Adrenal gland (tissue), 9 donors: ENCODE measurements at regions not wholly inside any gene's neighbourhood (a gene's known extent, or its start where the extent isn't known, plus 50 kb on each side); places are given as distances from the start of the nearest gene placed in this dataset.

ENCODE experiments used
- DNase-seq, 7 donors: peaks; one replicate each; pipeline ENCODE4 v3.0.0-alpha.2; 2019 to 2020
- H3K27ac ChIP-seq, 5 donors: fragments of 200-600 bp; sonication (generic) in 4 of 5; 1 replicate in 3 of 5; 2 replicates in 2 of 5; pipeline versions ENCODE4 v1.5.1 to v1.8.0; 2016 to 2020; ENCODE audit warnings: mild to moderate bottlenecking in 1 of 5
- H3K27me3 ChIP-seq: fragments of 200-600 bp; 2 replicates; pipeline ENCODE4 v1.8.0; 2021
- H3K36me3 ChIP-seq, 2 donors: fragments of 200-600 bp; replicated peaks in 1 of 2; 1 replicate in 1 of 2; 2 replicates in 1 of 2; pipeline versions ENCODE4 v1.5.1 to v1.8.0; 2018 to 2022
- H3K4me1 ChIP-seq, 2 donors: fragments of 200-600 bp; replicated peaks in 1 of 2; 1 replicate in 1 of 2; 2 replicates in 1 of 2; pipeline versions ENCODE4 v1.5.1 to v1.8.0; 2018 to 2021
- H3K4me3 ChIP-seq, 4 donors: fragments of 200-600 bp; sonication (generic) in 3 of 4; one replicate each; pipeline ENCODE4 v1.5.1; 2016 to 2018
- H3K9me3 ChIP-seq, 3 donors: fragments of 200-600 bp; sonication (generic) in 1 of 3; replicated peaks in 1 of 3; 1 replicate in 2 of 3; 2 replicates in 1 of 3; pipeline versions ENCODE4 v1.5.1 to v1.8.0; 2016 to 2021
- POLR2A ChIP-seq, 2 donors: fragments of 450-650 bp; IDR thresholded peaks; one replicate each; pipeline ENCODE4 v1.6.1; 2017; ENCODE audit warnings: antibody characterized with exemption in 2 of 2, mild to moderate bottlenecking in 2 of 2, moderate library complexity in 1 of 2
- WGBS, 4 donors: extraction: QIAGEN DNeasy Blood & Tissue Kit in 2 of 4; methylation state at CpG; one replicate each; pipeline versions ENCODE4 v1.1.5 to v1.1.7; 2013 to 2017; 5-methylcytosine and 5-hydroxymethylcytosine counted together
- intact Hi-C, 2 donors: fragments of 100-400 bp; cut with DNase I; formaldehyde crosslinking; loops; one replicate each; pipeline versions ENCODE4 v1.14.1 to v1.15.0; 2022 to 2023
- TF ChIP-seq, protein P1 (sequence below), 6 experiments: fragments of 450-650 bp in 4 of 6; fragments of 200-600 bp in 2 of 6; sonication (generic) in 1 of 6; IDR thresholded peaks; 1 replicate in 5 of 6; 2 replicates in 1 of 6; pipeline versions ENCODE4 v1.5.1 to v1.8.0; 2016 to 2021; ENCODE audit warnings: antibody characterized with exemption in 6 of 6, mild to moderate bottlenecking in 2 of 6, moderate library complexity in 1 of 6
- donor health status: healthy with polysubstance abuse.
- donor health status: Bipolar disorder and iron deficiency.
- donor health status: DM: yes; HTN: yes; CAD: no.
- donor health status: DM: no; HTN: no; CAD: no.
- donor health status: DM: no; HTN: no; CAD: no.

DNA sequence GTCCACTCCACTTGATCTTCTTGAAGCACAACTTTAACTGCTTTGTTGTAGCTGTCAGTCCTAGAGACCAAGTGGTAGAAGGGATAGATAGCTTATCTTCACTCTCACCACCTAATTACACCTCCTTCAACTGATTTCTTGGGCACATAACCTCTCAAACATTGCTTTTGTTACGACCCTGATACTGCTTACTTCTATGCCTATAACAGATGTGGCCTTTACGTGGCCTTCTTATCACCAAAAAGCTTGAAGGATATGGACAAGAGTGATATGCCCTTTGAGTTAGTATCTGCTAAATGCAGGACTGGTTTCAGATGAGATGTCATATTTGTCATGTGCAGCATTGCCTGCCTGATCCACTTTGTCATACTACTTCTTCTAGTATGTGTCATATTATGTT lies 847.2 kb downstream of the TDRD15 start:
- no peak for TF ChIP-seq POLR2A (IDR thresholded peaks at IDR 0.05)
- TF ChIP-seq, protein P1, sequence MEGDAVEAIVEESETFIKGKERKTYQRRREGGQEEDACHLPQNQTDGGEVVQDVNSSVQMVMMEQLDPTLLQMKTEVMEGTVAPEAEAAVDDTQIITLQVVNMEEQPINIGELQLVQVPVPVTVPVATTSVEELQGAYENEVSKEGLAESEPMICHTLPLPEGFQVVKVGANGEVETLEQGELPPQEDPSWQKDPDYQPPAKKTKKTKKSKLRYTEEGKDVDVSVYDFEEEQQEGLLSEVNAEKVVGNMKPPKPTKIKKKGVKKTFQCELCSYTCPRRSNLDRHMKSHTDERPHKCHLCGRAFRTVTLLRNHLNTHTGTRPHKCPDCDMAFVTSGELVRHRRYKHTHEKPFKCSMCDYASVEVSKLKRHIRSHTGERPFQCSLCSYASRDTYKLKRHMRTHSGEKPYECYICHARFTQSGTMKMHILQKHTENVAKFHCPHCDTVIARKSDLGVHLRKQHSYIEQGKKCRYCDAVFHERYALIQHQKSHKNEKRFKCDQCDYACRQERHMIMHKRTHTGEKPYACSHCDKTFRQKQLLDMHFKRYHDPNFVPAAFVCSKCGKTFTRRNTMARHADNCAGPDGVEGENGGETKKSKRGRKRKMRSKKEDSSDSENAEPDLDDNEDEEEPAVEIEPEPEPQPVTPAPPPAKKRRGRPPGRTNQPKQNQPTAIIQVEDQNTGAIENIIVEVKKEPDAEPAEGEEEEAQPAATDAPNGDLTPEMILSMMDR (IDR thresholded peaks at IDR 0.05), result no peak
- H3K4me1 ChIP-seq, result no peaks in the 10 kb centered on the region
- H3K4me3 ChIP-seq, result no peak overlapping the region
- intact Hi-C loops, result no loop called here
- no peak overlapping the region for H3K27ac ChIP-seq
- H3K36me3 ChIP-seq, result no peaks in the 10 kb centered on the region
- 61 to 72% (median 61%) methylated on average over 2 of the region's 2 CpGs for WGBS, 4 donors
- H3K9me3 ChIP-seq, result no peaks in the 10 kb centered on the region
- no peak for DNase-seq
- no peaks in the 10 kb centered on the region for H3K27me3 ChIP-seq

DNA sequence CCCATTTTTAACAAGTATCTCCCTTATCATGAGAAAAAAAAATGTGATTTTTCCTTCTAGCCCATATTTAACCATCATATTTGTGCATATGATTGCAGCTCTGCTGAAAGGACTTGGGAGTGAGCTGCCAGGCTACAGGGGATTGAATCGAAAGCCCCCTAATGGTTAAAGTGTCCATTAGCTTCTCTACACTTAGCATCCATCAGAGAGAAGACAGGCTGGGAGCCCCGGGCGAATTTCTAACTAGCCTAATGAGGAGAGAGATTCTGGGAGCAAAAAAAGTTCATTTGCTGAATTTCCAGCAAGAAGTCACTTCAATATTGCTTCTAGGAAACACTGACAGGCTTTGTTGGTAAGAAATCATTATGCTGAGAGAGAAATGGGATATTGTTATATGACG lies 848.8 kb downstream of the TDRD15 start:
- WGBS, 4 donors, result 30 to 36% (median 35%) methylated on average over 4 of the region's 4 CpGs
- Histone ChIP-seq H3K27me3 (no peaks in the 10 kb centered on the region), H3K9me3 (no peaks in the 10 kb centered on the region), H3K4me3 (no peak overlapping the region), H3K4me1 (no peaks in the 10 kb centered on the region), H3K27ac (no peak overlapping the region), H3K36me3 (no peaks in the 10 kb centered on the region)
- intact Hi-C loops, result no loop called here
- DNase-seq, result no peak
- TF ChIP-seq, protein P1 (IDR thresholded peaks at IDR 0.05), result no peak
- TF ChIP-seq POLR2A (IDR thresholded peaks at IDR 0.05), result no peak

DNA sequence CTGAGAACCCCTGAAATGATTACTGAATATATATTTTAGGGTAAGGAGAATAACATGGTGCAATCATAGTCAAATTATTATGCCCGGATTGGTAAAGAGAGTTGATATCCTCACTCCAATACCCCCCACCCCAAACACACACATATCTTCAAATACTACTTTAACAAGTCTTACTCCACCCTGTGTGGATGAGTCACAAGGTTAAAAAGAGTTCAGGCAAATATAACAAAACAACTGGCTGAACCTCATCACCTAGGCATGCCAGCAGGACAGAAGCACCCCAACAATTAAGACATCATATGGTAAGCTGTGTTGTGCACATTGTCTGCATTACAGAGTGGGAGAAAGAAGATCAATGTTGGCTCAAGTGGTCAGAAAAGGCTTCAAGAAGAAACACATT lies 857.4 kb downstream of the TDRD15 start:
- Histone ChIP-seq H3K27me3 (no peaks in the 10 kb centered on the region), H3K27ac (no peak overlapping the region), H3K36me3 (no peaks in the 10 kb centered on the region), H3K4me1 (no peaks in the 10 kb centered on the region), H3K4me3 (no peak overlapping the region), H3K9me3 (no peaks in the 10 kb centered on the region)
- no peak for DNase-seq
- intact Hi-C loops, result no loop called here
- TF ChIP-seq, protein P1 (IDR thresholded peaks at IDR 0.05), result no peak
- TF ChIP-seq POLR2A (IDR thresholded peaks at IDR 0.05), result no peak
- WGBS, 4 donors, result 74 to 92% (median 77%) methylated on average over 1 of the region's 1 CpG

DNA sequence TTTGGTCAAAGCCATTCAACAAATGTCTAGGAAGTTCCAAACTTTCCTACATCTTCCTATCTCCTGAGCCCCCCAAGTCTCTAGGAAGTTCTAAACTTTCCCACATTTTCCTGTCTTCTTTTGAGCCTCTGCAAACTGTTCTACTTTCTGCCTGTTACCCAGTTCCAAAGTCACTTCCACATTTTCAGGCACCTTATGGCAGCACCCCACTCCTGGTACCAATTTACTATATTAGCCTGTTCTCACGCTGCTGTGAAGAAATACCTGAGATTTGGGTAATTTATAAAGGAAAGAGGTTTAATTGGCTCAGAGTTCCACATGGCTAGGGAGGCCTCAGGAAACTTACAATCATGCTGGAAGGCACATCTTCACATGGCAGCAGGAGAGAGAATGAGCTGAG lies 869.2 kb downstream of the TDRD15 start:
- TF ChIP-seq POLR2A (IDR thresholded peaks at IDR 0.05), result no peak
- TF ChIP-seq, protein P1 (IDR thresholded peaks at IDR 0.05), result no peak
- no peak for DNase-seq
- no peak overlapping the region for H3K4me3 ChIP-seq
- no peaks in the 10 kb centered on the region for H3K4me1 ChIP-seq
- H3K27ac ChIP-seq, result no peak overlapping the region
- no peaks in the 10 kb centered on the region for H3K36me3 ChIP-seq
- H3K27me3 ChIP-seq, result no peaks in the 10 kb centered on the region
- WGBS, 4 donors, result 86 to 100% (median 91%) methylated on average over 1 of the region's 1 CpG
- intact Hi-C loops, result no loop called here
- no peaks in the 10 kb centered on the region for H3K9me3 ChIP-seq
